Adrenal gland (tissue), 9 donors: ENCODE measurements at regions not wholly inside any gene's neighbourhood (a gene's known extent, or its start where the extent isn't known, plus 50 kb on each side); places are given as distances from the start of the nearest gene placed in this dataset.

ENCODE experiments used
- DNase-seq, 7 donors: peaks; one replicate each; pipeline ENCODE4 v3.0.0-alpha.2; 2019 to 2020
- H3K27ac ChIP-seq, 5 donors: fragments of 200-600 bp; sonication (generic) in 4 of 5; 1 replicate in 3 of 5; 2 replicates in 2 of 5; pipeline versions ENCODE4 v1.5.1 to v1.8.0; 2016 to 2020; ENCODE audit warnings: mild to moderate bottlenecking in 1 of 5
- H3K27me3 ChIP-seq: fragments of 200-600 bp; 2 replicates; pipeline ENCODE4 v1.8.0; 2021
- H3K36me3 ChIP-seq, 2 donors: fragments of 200-600 bp; replicated peaks in 1 of 2; 1 replicate in 1 of 2; 2 replicates in 1 of 2; pipeline versions ENCODE4 v1.5.1 to v1.8.0; 2018 to 2022
- H3K4me1 ChIP-seq, 2 donors: fragments of 200-600 bp; replicated peaks in 1 of 2; 1 replicate in 1 of 2; 2 replicates in 1 of 2; pipeline versions ENCODE4 v1.5.1 to v1.8.0; 2018 to 2021
- H3K4me3 ChIP-seq, 4 donors: fragments of 200-600 bp; sonication (generic) in 3 of 4; one replicate each; pipeline ENCODE4 v1.5.1; 2016 to 2018
- H3K9me3 ChIP-seq, 3 donors: fragments of 200-600 bp; sonication (generic) in 1 of 3; replicated peaks in 1 of 3; 1 replicate in 2 of 3; 2 replicates in 1 of 3; pipeline versions ENCODE4 v1.5.1 to v1.8.0; 2016 to 2021
- CTCF ChIP-seq, 6 experiments: fragments of 450-650 bp in 4 of 6; fragments of 200-600 bp in 2 of 6; sonication (generic) in 1 of 6; IDR thresholded peaks; 1 replicate in 5 of 6; 2 replicates in 1 of 6; pipeline versions ENCODE4 v1.5.1 to v1.8.0; 2016 to 2021; ENCODE audit warnings: antibody characterized with exemption in 6 of 6, mild to moderate bottlenecking in 2 of 6, moderate library complexity in 1 of 6
- POLR2A ChIP-seq, 2 donors: fragments of 450-650 bp; IDR thresholded peaks; one replicate each; pipeline ENCODE4 v1.6.1; 2017; ENCODE audit warnings: antibody characterized with exemption in 2 of 2, mild to moderate bottlenecking in 2 of 2, moderate library complexity in 1 of 2
- WGBS, 4 donors: extraction: QIAGEN DNeasy Blood & Tissue Kit in 2 of 4; methylation state at CpG; one replicate each; pipeline versions ENCODE4 v1.1.5 to v1.1.7; 2013 to 2017; 5-methylcytosine and 5-hydroxymethylcytosine counted together
- intact Hi-C, 2 donors: fragments of 100-400 bp; cut with DNase I; formaldehyde crosslinking; loops; one replicate each; pipeline versions ENCODE4 v1.14.1 to v1.15.0; 2022 to 2023
- donor health status: healthy with polysubstance abuse.
- donor health status: Bipolar disorder and iron deficiency.
- donor health status: DM: yes; HTN: yes; CAD: no.
- donor health status: DM: no; HTN: no; CAD: no.
- donor health status: DM: no; HTN: no; CAD: no.

- H3K9me3 ChIP-seq = no peaks in the 10 kb centered on the region
- DNase-seq = no peak
- H3K36me3 ChIP-seq = no peaks in the 10 kb centered on the region
- H3K27ac ChIP-seq = no peak overlapping the region
- H3K4me1 ChIP-seq = peaks cover 11 to 46% of the 10 kb centered on the region in 2 donors
- intact Hi-C loops = no loop called here
- H3K4me3 ChIP-seq = no peak overlapping the region
- 87 to 95% (median 90%) methylated on average over 11 of the region's 11 CpGs for WGBS, 4 donors
- no peaks in the 10 kb centered on the region for H3K27me3 ChIP-seq
- no peak for TF ChIP-seq CTCF (IDR thresholded peaks at IDR 0.05)
- no peak for TF ChIP-seq POLR2A (IDR thresholded peaks at IDR 0.05)
Measured at GRCh38 chr7:130932667-130933432, 198.8 kb upstream of the KLF14 start.

GRCh38 chr7:130933919-130934318, 199.9 kb upstream of the KLF14 start:
- peaks cover 14 to 45% of the 10 kb centered on the region in 2 donors for H3K4me1 ChIP-seq
- intact Hi-C loops = no loop called here

GRCh38 chr7:130935564-130936157, 201.7 kb upstream of the KLF14 start:
- intact Hi-C loops = no loop called here
- Histone ChIP-seq H3K4me1 (peaks cover 16 to 45% of the 10 kb centered on the region in 2 donors), H3K27ac (peak overlapping the region in 2 of 5 donors; percentile 4 to 13), H3K9me3 (no peaks in the 10 kb centered on the region), H3K4me3 (no peak overlapping the region), H3K36me3 (no peaks in the 10 kb centered on the region), H3K27me3 (no peaks in the 10 kb centered on the region)
- TF ChIP-seq CTCF (IDR thresholded peaks at IDR 0.05) (no peak), POLR2A (IDR thresholded peaks at IDR 0.05) (no peak)
- 73 to 80% (median 77%) methylated on average over 11 of the region's 11 CpGs for WGBS, 4 donors
- peak in 2 of 7 donors; percentile 43 to 45 for DNase-seq

More at GRCh38 chr7:130933919-130934318, 199.9 kb upstream of the KLF14 start:
- Histone ChIP-seq H3K27me3 (no peaks in the 10 kb centered on the region), H3K27ac (no peak overlapping the region), H3K4me3 (no peak overlapping the region), H3K36me3 (no peaks in the 10 kb centered on the region), H3K9me3 (no peaks in the 10 kb centered on the region)
- DNase-seq = no peak
- TF ChIP-seq CTCF (IDR thresholded peaks at IDR 0.05) (no peak), POLR2A (IDR thresholded peaks at IDR 0.05) (no peak)
- WGBS, 4 donors = 89 to 99% (median 96%) methylated on average over 4 of the region's 4 CpGs

- 80 to 88% (median 85%) methylated on average over 7 of the region's 7 CpGs for WGBS, 4 donors
- no peak for DNase-seq
- no peak for TF ChIP-seq CTCF (IDR thresholded peaks at IDR 0.05)
- TF ChIP-seq POLR2A (IDR thresholded peaks at IDR 0.05) = no peak
- intact Hi-C loops = no loop called here
- H3K4me1 ChIP-seq = peaks cover 21 to 45% of the 10 kb centered on the region in 2 donors
- no peak overlapping the region for H3K4me3 ChIP-seq
- no peaks in the 10 kb centered on the region for H3K27me3 ChIP-seq
- H3K9me3 ChIP-seq = no peaks in the 10 kb centered on the region
- no peaks in the 10 kb centered on the region for H3K36me3 ChIP-seq
- peak overlapping the region in 2 of 5 donors; percentile 4 to 13 for H3K27ac ChIP-seq
Measured at GRCh38 chr7:130936202-130936931, 202.4 kb upstream of the KLF14 start.
